SHP77 treated with DMSO at 0.1 percent for 48 hours (cell line): ENCODE measurements at regions not wholly inside any gene's neighbourhood (a gene's known extent, or its start where the extent isn't known, plus 50 kb on each side); places are given as distances from the start of the nearest gene placed in this dataset.
"Not testable (repeated sequence)": the region's sequence is repeated elsewhere in the genome, so short reads cannot be mapped to it uniquely, and the experiment has no call there.

ENCODE experiments used
- DNase-seq: peaks from one replicate; lab custom pipeline; 2025; lab: John Stamatoyannopoulos, UW

GRCh38 chr5:19229179-19229835 lies 758.7 kb downstream of the CDH18 start:
- DNase-seq: no peak

GRCh38 chr5:19233573-19233972 lies 754.4 kb downstream of the CDH18 start:
- no peak for DNase-seq

GRCh38 chr5:19235101-19235584 lies 752.9 kb downstream of the CDH18 start:
- DNase-seq: no peak

GRCh38 chr5:19240170-19240569 lies 747.8 kb downstream of the CDH18 start:
- DNase-seq: no peak

GRCh38 chr5:19241690-19242089 lies 746.3 kb downstream of the CDH18 start:
- DNase-seq: no peak

- not testable (repeated sequence) for DNase-seq
Measured at GRCh38 chr5:19246191-19246590, 741.8 kb downstream of the CDH18 start.

- DNase-seq: no peak
Measured at GRCh38 chr5:19247302-19247701, 740.7 kb downstream of the CDH18 start.

GRCh38 chr5:19256036-19256435 lies 732.0 kb downstream of the CDH18 start:
- no peak for DNase-seq

- no peak for DNase-seq
Measured at GRCh38 chr5:19258686-19259085, 729.3 kb downstream of the CDH18 start.

GRCh38 chr5:19261879-19262278 lies 726.1 kb downstream of the CDH18 start:
- no peak for DNase-seq

GRCh38 chr5:19264821-19265220 lies 723.2 kb downstream of the CDH18 start:
- no peak for DNase-seq

- DNase-seq: no peak
Measured at GRCh38 chr5:19266791-19267190, 721.2 kb downstream of the CDH18 start.

- no peak for DNase-seq
Measured at GRCh38 chr5:19270153-19270552, 717.8 kb downstream of the CDH18 start.

- DNase-seq: no peak
Measured at GRCh38 chr5:19274578-19274977, 713.4 kb downstream of the CDH18 start.

GRCh38 chr5:19285286-19285685 lies 702.7 kb downstream of the CDH18 start:
- no peak for DNase-seq

- not testable (repeated sequence) for DNase-seq
Measured at GRCh38 chr5:19287548-19288277, 700.3 kb downstream of the CDH18 start.

GRCh38 chr5:19288311-19288710 lies 699.7 kb downstream of the CDH18 start:
- not testable (repeated sequence) for DNase-seq

GRCh38 chr5:19297934-19298333 lies 690.1 kb downstream of the CDH18 start:
- DNase-seq: no peak

- DNase-seq: no peak
Measured at GRCh38 chr5:19301271-19301670, 686.7 kb downstream of the CDH18 start.

GRCh38 chr5:19314840-19315239 lies 673.2 kb downstream of the CDH18 start:
- no peak for DNase-seq

GRCh38 chr5:19319252-19319651 lies 668.7 kb downstream of the CDH18 start:
- no peak for DNase-seq

- DNase-seq: no peak
Measured at GRCh38 chr5:19322716-19323485, 665.1 kb downstream of the CDH18 start.

- no peak for DNase-seq
Measured at GRCh38 chr5:19334278-19334677, 653.7 kb downstream of the CDH18 start.
